ENCODE measurements at regions not wholly inside any gene's neighbourhood (a gene's known extent, or its start where the extent isn't known, plus 50 kb on each side); places are given as distances from the start of the nearest gene placed in this dataset.

- no peak for DNase-seq (ENCODE audit: low spot score)
Observed at GRCh38 chr3:43950775-43951174, 260.0 kb downstream of the ABHD5 start.

DNA sequence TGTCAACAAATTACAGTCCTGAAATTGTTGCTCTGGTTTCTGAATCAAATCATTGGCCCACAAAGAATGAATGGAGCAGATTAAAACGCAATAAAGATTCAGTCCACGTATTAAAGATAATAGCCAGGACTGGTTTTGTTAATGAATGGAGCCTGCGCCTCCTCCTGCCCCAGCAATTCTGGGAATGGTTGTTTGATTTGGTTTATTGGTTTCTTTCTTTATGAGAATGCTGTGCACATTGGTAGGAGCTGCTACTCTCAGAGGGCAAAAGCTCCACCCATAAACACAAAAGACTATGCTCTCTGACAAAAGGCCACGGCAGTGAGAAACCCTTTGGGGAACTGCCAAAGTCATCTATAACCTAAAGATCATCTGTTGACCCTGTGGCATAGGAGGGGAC lies 261.1 kb downstream of the ABHD5 start:
- DNase-seq (ENCODE audit: low spot score) = no peak

DNA sequence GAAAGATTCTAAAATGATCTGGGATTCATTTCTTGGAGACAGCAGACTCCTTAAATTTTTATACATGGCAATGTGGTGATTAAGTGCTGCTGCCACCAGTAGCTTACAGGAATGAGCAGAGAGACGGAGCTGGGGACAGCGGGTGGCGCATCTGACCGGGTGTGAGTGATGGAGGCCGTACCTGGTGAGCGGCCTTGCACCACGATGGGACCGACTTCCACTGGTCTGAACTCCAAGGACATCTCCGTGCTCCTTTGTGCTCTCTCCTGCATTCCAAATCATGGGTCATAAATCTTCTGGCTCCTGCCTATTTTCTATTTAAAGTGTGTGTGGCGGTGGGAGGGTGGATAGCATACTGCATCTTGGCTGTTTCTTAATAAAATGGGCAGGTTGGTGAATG lies 262.6 kb downstream of the ABHD5 start:
- DNase-seq (ENCODE audit: low spot score) = no peak

- DNase-seq (ENCODE audit: low spot score) = no peak
Observed at GRCh38 chr3:43953814-43954692, 263.3 kb downstream of the ABHD5 start.

DNA sequence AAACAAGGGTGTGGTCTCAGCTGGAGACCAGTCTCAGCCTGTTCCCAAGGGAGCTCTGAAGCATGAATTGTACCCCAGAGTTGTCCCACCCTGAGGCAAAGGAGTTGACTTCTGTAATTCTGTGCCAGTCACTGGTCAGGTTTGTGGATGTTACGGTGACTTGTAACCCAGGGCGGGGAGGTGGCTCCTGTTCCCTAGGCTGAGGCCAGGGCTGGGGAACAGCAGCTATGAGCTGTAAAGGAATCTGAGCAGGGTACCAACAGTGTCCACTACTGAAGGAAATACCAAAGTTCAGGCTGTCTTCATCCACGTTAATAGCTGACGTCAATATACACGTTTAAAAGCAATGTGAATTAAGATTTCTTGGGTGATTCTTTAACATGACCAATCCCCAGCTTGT lies 266.2 kb downstream of the ABHD5 start:
- DNase-seq (ENCODE audit: low spot score) = no peak

- DNase-seq (ENCODE audit: low spot score) = no peak
Observed at GRCh38 chr3:43957553-43957952, 266.8 kb downstream of the ABHD5 start.

DNA sequence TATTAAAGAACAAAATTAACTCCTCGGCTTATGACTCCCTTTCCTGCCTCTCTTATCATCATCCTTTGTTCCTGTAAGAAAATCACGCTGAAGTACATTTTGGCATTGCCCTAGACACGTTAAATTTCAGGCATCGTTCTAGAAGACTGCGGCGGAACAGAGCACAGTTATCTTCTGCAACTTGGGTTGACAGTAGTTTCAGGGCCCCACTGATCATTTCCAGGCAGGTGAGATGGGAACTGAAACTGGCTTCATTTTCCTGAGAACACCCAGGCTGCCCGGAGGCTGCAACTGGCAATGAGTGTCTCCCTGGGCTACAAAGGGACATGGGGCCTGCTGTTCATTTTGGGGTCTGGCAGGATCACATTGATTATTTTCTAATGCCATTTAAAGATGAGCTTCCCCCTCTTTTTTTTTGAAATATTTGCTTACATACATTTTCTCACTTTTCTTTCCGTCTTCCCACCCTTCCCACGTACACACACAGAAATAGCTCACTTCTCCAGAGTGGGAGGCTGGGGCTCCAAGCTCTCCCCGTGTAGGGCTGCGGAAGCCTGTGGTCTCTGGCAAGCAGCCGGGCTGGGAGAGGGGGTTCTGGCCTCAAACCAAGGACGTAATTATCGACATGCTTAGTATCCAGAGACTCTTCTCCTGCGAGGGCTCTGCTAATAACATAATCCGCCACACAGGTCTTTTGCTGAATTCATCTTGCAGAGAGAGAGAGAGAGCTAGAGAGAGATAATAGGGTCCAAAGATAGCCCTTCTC lies 267.4 kb downstream of the ABHD5 start:
- DNase-seq (ENCODE audit: low spot score) = no peak

GRCh38 chr3:43958973-43959372 lies 268.2 kb downstream of the ABHD5 start:
- no peak for DNase-seq (ENCODE audit: low spot score)

GRCh38 chr3:43959498-43960447 lies 269.0 kb downstream of the ABHD5 start:
- no peak for DNase-seq (ENCODE audit: low spot score)

GRCh38 chr3:43960448-43960840 lies 269.7 kb downstream of the ABHD5 start:
- DNase-seq (ENCODE audit: low spot score) = no peak

DNA sequence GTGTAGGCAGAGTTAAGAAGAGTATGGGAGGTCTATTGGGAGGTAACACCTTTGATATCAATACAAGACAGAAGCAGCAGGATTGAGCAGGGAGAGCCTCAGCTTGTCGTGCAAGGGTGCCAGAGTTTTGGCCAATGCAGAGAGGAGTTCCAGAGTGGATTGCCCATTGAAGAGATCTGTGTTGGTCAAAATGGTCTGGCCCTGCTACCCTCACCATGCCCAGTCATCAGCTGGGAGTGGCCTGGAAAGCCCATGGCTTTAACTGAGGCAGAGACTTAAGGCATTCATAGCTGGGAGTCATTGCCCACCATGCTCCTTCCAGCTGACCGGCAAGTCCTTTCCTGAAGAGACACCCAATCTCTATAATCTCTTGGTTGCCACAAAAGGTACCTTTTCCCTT lies 271.3 kb downstream of the ABHD5 start:
- DNase-seq (ENCODE audit: low spot score) = no peak

GRCh38 chr3:43963208-43963607 lies 272.5 kb downstream of the ABHD5 start:
- no peak for DNase-seq (ENCODE audit: low spot score)

GRCh38 chr3:43964640-43965039 lies 273.9 kb downstream of the ABHD5 start:
- DNase-seq (ENCODE audit: low spot score) = no peak

- DNase-seq (ENCODE audit: low spot score) = no peak
Observed at GRCh38 chr3:43965656-43966055, 274.9 kb downstream of the ABHD5 start.

DNA sequence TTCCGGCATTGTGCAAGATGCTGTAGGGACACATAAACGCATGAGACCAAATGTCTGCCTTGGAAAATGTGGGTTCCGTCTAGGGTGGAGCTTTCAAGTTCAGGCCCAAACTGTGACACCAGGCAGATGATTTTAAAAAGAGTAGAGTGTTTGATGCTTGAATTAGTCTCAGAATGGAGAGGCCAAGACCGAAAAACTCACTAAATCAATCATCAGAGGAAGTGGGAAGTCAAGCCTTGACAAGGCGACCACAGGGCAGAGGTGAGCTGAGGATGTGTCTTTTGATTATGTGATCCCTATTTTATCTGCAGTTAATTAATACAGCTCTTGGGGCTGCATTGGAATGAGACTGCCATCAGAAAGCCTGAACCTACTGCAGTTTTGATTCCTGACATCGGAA lies 275.4 kb downstream of the ABHD5 start:
- no peak for DNase-seq (ENCODE audit: low spot score)

- no peak for DNase-seq (ENCODE audit: low spot score)
Observed at GRCh38 chr3:43966530-43966929, 275.2 kb upstream of the TOPAZ1 start.

GRCh38 chr3:43968465-43968864 lies 273.2 kb upstream of the TOPAZ1 start:
- no peak for DNase-seq (ENCODE audit: low spot score)

DNA sequence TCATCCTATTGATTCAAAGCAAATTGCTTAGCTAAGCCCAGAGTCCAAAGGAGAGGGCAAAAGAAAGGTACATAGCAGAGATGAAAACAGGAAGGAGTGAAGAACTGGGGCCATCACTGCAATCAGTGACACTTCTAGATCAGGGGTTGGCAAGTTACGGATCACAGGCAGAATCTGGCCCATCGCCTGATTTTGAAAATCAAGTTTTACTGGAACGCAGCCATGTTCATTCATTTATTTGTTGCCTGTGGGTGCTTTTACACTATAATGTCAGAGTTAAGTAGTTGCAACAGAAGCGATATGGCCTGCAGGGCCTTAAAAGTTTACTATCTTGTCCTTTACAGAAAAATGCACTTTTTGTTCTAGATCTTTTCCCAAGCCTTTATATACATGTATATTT lies 271.7 kb upstream of the TOPAZ1 start:
- DNase-seq (ENCODE audit: low spot score) = no peak

DNA sequence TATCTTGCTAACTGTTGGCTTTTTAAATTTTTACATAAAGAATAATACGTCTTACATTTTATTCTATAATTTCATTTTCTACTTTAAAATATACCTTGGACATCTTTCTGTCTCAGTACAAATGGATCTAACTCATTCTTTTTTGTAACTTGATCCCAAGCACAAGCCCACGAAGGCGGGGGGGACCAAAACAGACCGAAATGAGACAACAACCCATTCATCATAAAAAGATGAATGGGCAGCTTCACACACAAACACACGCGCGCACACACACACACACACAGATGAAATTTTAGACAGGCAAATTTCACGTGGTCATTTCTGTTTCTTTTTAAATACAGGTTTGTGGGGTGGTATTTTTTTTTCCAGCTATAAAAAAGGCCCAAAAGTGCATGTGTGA lies 271.3 kb upstream of the TOPAZ1 start:
- no peak for DNase-seq (ENCODE audit: low spot score)

DNA sequence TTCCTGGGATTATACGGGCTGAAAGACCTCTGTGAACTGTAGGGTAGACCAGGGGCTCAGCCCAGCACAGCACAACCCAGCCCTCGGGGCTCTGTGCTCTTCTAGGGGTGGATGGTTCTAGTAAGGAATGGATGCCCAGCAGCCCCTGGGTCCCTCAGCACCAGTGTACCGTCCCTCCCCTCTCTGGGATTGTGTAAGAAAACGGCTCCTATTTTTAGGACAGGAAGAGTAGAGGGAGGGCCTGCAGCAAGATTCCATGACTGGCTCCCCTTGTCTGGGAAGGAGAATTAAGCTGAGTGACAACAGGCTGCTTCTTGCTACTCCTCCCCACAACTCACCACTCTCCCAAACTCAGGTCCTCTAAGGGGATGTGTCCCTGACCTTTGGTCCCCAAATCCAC lies 270.8 kb upstream of the TOPAZ1 start:
- no peak for DNase-seq (ENCODE audit: low spot score)

GRCh38 chr3:43971486-43971885 lies 270.2 kb upstream of the TOPAZ1 start:
- DNase-seq (ENCODE audit: low spot score) = no peak

DNA sequence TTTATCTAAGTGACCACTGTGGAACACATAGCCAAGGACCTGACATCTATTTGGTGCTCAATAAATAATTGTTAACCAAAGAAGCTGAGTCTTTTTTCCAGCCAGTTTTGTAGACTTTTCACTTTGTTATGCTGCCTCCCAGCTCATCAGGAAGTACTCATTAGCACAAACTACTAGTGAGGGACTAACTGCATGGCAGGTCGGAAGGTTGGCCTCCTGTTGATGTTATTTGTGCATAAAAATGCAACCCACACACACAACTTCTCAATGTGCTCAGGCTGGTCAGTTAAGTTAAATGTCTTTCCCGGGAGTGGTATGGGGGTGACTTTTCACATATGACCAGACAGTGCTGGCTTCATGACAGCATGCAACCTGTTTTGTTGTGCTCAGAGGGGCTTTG lies 263.0 kb upstream of the TOPAZ1 start:
- no peak for DNase-seq (ENCODE audit: low spot score)
